Keratinocyte (primary cell): ENCODE measurements at regions not wholly inside any gene's neighbourhood (a gene's known extent, or its start where the extent isn't known, plus 50 kb on each side); places are given as distances from the start of the nearest gene placed in this dataset.

Experiments used
- DNase-seq: peaks from one replicate; pipeline ENCODE4 v3.0.0-alpha.2; 2011; ENCODE audit warnings: low read depth, missing footprints, low spot score
- FAIRE-seq: peaks from 2 replicates; lab custom pipeline; 2011; peaks lifted over from hg19 to GRCh38; lab: Jason Lieb, UNC
- H2AFZ ChIP-seq: 2 replicates; pipeline ENCODE4 v1.6.0; 2012; ENCODE audit warnings: low read length, control low read depth, inconsistent platforms; ENCODE audit not compliant: control insufficient read depth
- H3K27ac ChIP-seq: 2 replicates; pipeline ENCODE4 v1.5.1; 2011; ENCODE audit warnings: low read length; ENCODE audit not compliant: control insufficient read depth, insufficient read depth
- H3K27me3 ChIP-seq: 3 replicates; pipeline ENCODE4 v1.6.0; 2011; ENCODE audit warnings: low read length; ENCODE audit not compliant: control insufficient read depth, insufficient read depth; ENCODE audit errors: extremely low read depth
- H3K36me3 ChIP-seq, 2 experiments: 2 replicates in 1 of 2; 3 replicates in 1 of 2; pipeline ENCODE4 v1.5.1; 2011; ENCODE audit warnings: low read length in 2 of 2, mild to moderate bottlenecking in 1 of 2; ENCODE audit not compliant: control insufficient read depth in 2 of 2, insufficient read depth in 2 of 2; ENCODE audit errors: extremely low read depth in 1 of 2
- H3K4me1 ChIP-seq: 3 replicates; pipeline ENCODE4 v1.5.1; 2011; ENCODE audit warnings: low read length; ENCODE audit not compliant: control insufficient read depth, insufficient read depth; ENCODE audit errors: extremely low read depth
- H3K4me2 ChIP-seq: 3 replicates; pipeline ENCODE4 v1.6.0; 2011; ENCODE audit warnings: low read depth, low read length; ENCODE audit not compliant: control insufficient read depth, insufficient read depth; ENCODE audit errors: extremely low read depth
- H3K4me3 ChIP-seq, 3 experiments: fragments of 200-600 bp in 1 of 3; sonication (generic) in 1 of 3; 2 replicates in 2 of 3; 3 replicates in 1 of 3; pipeline ENCODE4 v1.5.1; 2011 to 2016; ENCODE audit warnings: low read length in 3 of 3, mild to moderate bottlenecking in 3 of 3, control low read depth in 2 of 3, inconsistent platforms in 1 of 3, low read depth in 1 of 3, mixed read lengths in 1 of 3, mixed run types in 1 of 3, moderate library complexity in 1 of 3; ENCODE audit not compliant: control insufficient read depth in 2 of 3, insufficient read depth in 2 of 3; ENCODE audit errors: extremely low read depth in 1 of 3
- H3K79me2 ChIP-seq: 2 replicates; pipeline ENCODE4 v1.6.0; 2012; ENCODE audit warnings: low read length; ENCODE audit not compliant: control insufficient read depth, insufficient read depth
- H3K9ac ChIP-seq: 3 replicates; pipeline ENCODE4 v1.6.0; 2011; ENCODE audit warnings: low read length; ENCODE audit not compliant: control insufficient read depth, insufficient read depth; ENCODE audit errors: extremely low read depth
- H3K9me1 ChIP-seq: 3 replicates; pipeline ENCODE4 v1.6.0; 2011; ENCODE audit warnings: low read length; ENCODE audit not compliant: control insufficient read depth, insufficient read depth; ENCODE audit errors: extremely low read depth
- H3K9me3 ChIP-seq: 2 replicates; pipeline ENCODE4 v1.5.1; 2012; ENCODE audit warnings: low read depth, low read length; ENCODE audit not compliant: control insufficient read depth
- H4K20me1 ChIP-seq: 3 replicates; pipeline ENCODE4 v1.6.0; 2011; ENCODE audit warnings: low read length; ENCODE audit not compliant: control insufficient read depth, insufficient read depth; ENCODE audit errors: extremely low read depth
- EZH2 ChIP-seq: IDR thresholded peaks from one replicate; pipeline ENCODE4 v1.6.1; 2012; ENCODE audit warnings: inconsistent platforms, mild to moderate bottlenecking, low read length, moderate library complexity
- dilution Hi-C: fragments of 300-500 bp; cut with MboI; formaldehyde crosslinking; loops from one replicate; pipeline ENCODE4 v1.7.0; 2020; ENCODE audit warnings: low sequenced_read_pairs; ENCODE audit not compliant: extremely low pct_ligation_motif_present
- TF ChIP-seq, protein P1 (sequence below), 3 experiments: IDR thresholded peaks in 1 of 3; conservative IDR thresholded peaks in 1 of 3; optimal IDR thresholded peaks in 1 of 3; 2 replicates in 2 of 3; 3 replicates in 1 of 3; pipeline versions ENCODE3 to v1.5.1; 2011; ENCODE audit warnings: low read length in 3 of 3, mild to moderate bottlenecking in 3 of 3, moderate library complexity in 2 of 3, control low read depth in 1 of 3, inconsistent platforms in 1 of 3; ENCODE audit not compliant: insufficient read depth in 2 of 3; ENCODE audit errors: extremely low read depth in 1 of 3

GRCh38 chr4:59973492-59973891 lies 1226.6 kb upstream of the ADGRL3 start:
- TF ChIP-seq EZH2, result no peak
- TF ChIP-seq, protein P1, sequence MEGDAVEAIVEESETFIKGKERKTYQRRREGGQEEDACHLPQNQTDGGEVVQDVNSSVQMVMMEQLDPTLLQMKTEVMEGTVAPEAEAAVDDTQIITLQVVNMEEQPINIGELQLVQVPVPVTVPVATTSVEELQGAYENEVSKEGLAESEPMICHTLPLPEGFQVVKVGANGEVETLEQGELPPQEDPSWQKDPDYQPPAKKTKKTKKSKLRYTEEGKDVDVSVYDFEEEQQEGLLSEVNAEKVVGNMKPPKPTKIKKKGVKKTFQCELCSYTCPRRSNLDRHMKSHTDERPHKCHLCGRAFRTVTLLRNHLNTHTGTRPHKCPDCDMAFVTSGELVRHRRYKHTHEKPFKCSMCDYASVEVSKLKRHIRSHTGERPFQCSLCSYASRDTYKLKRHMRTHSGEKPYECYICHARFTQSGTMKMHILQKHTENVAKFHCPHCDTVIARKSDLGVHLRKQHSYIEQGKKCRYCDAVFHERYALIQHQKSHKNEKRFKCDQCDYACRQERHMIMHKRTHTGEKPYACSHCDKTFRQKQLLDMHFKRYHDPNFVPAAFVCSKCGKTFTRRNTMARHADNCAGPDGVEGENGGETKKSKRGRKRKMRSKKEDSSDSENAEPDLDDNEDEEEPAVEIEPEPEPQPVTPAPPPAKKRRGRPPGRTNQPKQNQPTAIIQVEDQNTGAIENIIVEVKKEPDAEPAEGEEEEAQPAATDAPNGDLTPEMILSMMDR (optimal IDR thresholded peaks at IDR 0.05 in 1 of 3, IDR thresholded peaks at IDR 0.05 in 1 of 3, conservative IDR thresholded peaks at IDR 0.05 in 1 of 3; ENCODE audit: extremely low read depth in 1 of 3, insufficient read depth in 2 of 3, low read length in 3 of 3), result no peak
- H3K36me3 ChIP-seq, result no peaks in the 10 kb centered on the region
- H3K4me2 ChIP-seq, result no peak overlapping the region
- no peaks in the 10 kb centered on the region for H3K9me3 ChIP-seq
- FAIRE-seq (no peak), DNase-seq (no peak)
- H3K4me3 ChIP-seq, result no peak overlapping the region
- no peaks in the 10 kb centered on the region for H3K27me3 ChIP-seq
- no peaks in the 10 kb centered on the region for H4K20me1 ChIP-seq
- no peaks in the 10 kb centered on the region for H3K79me2 ChIP-seq
- no peak overlapping the region for H3K27ac ChIP-seq
- no peak overlapping the region for H2AFZ ChIP-seq
- H3K9ac ChIP-seq, result no peak overlapping the region
- H3K4me1 ChIP-seq, result no peaks in the 10 kb centered on the region
- dilution Hi-C loops, result no loop called here
- H3K9me1 ChIP-seq, result no peaks in the 10 kb centered on the region

GRCh38 chr4:59979061-59979460 lies 1221.1 kb upstream of the ADGRL3 start:
- H3K27ac ChIP-seq, result no peak overlapping the region
- dilution Hi-C loops, result no loop called here
- no peak overlapping the region for H3K9ac ChIP-seq
- H3K4me3 ChIP-seq, result no peak overlapping the region
- no peaks in the 10 kb centered on the region for H3K79me2 ChIP-seq
- no peaks in the 10 kb centered on the region for H3K36me3 ChIP-seq
- H3K4me2 ChIP-seq, result no peak overlapping the region
- no peaks in the 10 kb centered on the region for H3K9me3 ChIP-seq
- TF ChIP-seq, protein P1 (optimal IDR thresholded peaks at IDR 0.05 in 1 of 3, IDR thresholded peaks at IDR 0.05 in 1 of 3, conservative IDR thresholded peaks at IDR 0.05 in 1 of 3; ENCODE audit: extremely low read depth in 1 of 3, insufficient read depth in 2 of 3, low read length in 3 of 3), result no peak
- no peak for TF ChIP-seq EZH2
- no peaks in the 10 kb centered on the region for H3K27me3 ChIP-seq
- no peaks in the 10 kb centered on the region for H3K9me1 ChIP-seq
- no peaks in the 10 kb centered on the region for H4K20me1 ChIP-seq
- DNase-seq (no peak), FAIRE-seq (no peak)
- H2AFZ ChIP-seq, result no peak overlapping the region
- no peaks in the 10 kb centered on the region for H3K4me1 ChIP-seq
